Activated T-cell treated with anti-CD3 and anti-CD28 coated beads, Interleukin-2, amount 50 U/mL, for 4 hours (primary cell): ENCODE measurements at regions not wholly inside any gene's neighbourhood (a gene's known extent, or its start where the extent isn't known, plus 50 kb on each side); places are given as distances from the start of the nearest gene placed in this dataset.

Experiments used
- ATAC-seq, 2 donors: fragments of 200-7000 bp; cut with Tn5 transposase; one replicate each; pipeline ENCODE4 v1.10.0; 2021
- DNase-seq: peaks from one replicate; pipeline ENCODE4 v3.0.0-alpha.2; 2020
- H3K27me3 Mint-ChIP-seq: one replicate; pipeline ENCODE4 v1.8.0; 2021; ENCODE audit warnings: low read depth, mixed read lengths
- H3K36me3 Mint-ChIP-seq: one replicate; pipeline ENCODE4 v1.8.0; 2022; ENCODE audit warnings: mixed read lengths; ENCODE audit not compliant: insufficient read depth
- H3K4me1 Mint-ChIP-seq: one replicate; pipeline ENCODE4 v1.8.0; 2021; ENCODE audit warnings: low read depth, mixed read lengths
- H3K4me3 Mint-ChIP-seq: one replicate; pipeline ENCODE4 v1.8.0; 2021; ENCODE audit warnings: mild to moderate bottlenecking, moderate library complexity, mixed read lengths
- H3K9me3 Mint-ChIP-seq: one replicate; pipeline ENCODE4 v1.8.0; 2021; ENCODE audit warnings: mixed read lengths

- H3K27me3 Mint-ChIP-seq, result no peaks in the 10 kb centered on the region
- no peak overlapping the region for H3K4me3 Mint-ChIP-seq
- no peak for DNase-seq
- no peaks in the 10 kb centered on the region for H3K9me3 Mint-ChIP-seq
- no peak for ATAC-seq
- no peaks in the 10 kb centered on the region for H3K36me3 Mint-ChIP-seq
- H3K4me1 Mint-ChIP-seq, result no peaks in the 10 kb centered on the region
Observed at GRCh38 chr3:104878395-104878794, 488.3 kb upstream of the ALCAM start.

- no peak overlapping the region for H3K4me3 Mint-ChIP-seq
- H3K27me3 Mint-ChIP-seq, result no peaks in the 10 kb centered on the region
- H3K36me3 Mint-ChIP-seq, result no peaks in the 10 kb centered on the region
- DNase-seq, result no peak
- H3K4me1 Mint-ChIP-seq, result no peaks in the 10 kb centered on the region
- ATAC-seq, result no peak
- no peaks in the 10 kb centered on the region for H3K9me3 Mint-ChIP-seq
Observed at GRCh38 chr3:104879919-104880318, 486.8 kb upstream of the ALCAM start.

DNA sequence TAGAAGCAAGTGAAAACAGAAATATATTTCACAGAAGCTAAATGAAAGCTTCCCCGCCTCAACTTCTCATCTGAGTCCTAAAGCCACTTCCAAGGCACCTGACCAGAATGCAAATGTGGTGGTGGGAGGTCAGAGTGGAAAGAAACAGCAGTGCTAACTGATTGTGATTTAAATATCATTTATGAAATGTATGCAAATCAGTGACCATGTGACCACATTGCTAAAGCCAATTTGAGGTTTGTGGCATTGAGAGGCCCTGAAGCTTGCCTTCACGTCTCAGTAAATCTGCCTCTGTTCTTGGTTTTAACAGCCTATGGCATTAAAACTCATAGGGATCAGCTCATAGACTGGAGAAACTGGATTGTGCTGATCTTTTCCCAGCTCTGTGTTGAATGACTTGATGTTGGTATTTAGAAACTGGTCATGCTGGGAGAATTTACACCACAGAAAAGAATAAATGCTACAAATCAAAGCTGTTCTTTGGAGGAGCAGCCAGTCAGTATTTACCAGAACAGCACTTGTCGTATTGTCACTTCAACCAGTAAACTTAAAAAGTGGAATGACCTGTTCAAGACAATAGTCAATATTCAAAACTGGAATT lies 481.4 kb upstream of the ALCAM start:
- ATAC-seq, result no peak
- H3K4me3 Mint-ChIP-seq, result no peak overlapping the region
- no peaks in the 10 kb centered on the region for H3K36me3 Mint-ChIP-seq
- no peaks in the 10 kb centered on the region for H3K4me1 Mint-ChIP-seq
- no peaks in the 10 kb centered on the region for H3K9me3 Mint-ChIP-seq
- no peak for DNase-seq
- H3K27me3 Mint-ChIP-seq, result no peaks in the 10 kb centered on the region

- no peak for DNase-seq
- H3K27me3 Mint-ChIP-seq, result no peaks in the 10 kb centered on the region
- H3K9me3 Mint-ChIP-seq, result no peaks in the 10 kb centered on the region
- ATAC-seq, result no peak
- H3K4me1 Mint-ChIP-seq, result no peaks in the 10 kb centered on the region
- no peaks in the 10 kb centered on the region for H3K36me3 Mint-ChIP-seq
- no peak overlapping the region for H3K4me3 Mint-ChIP-seq
Observed at GRCh38 chr3:104886220-104886995, 480.3 kb upstream of the ALCAM start.

GRCh38 chr3:104887069-104887468 lies 479.6 kb upstream of the ALCAM start:
- peaks cover 2% of the 10 kb centered on the region for H3K27me3 Mint-ChIP-seq

DNA sequence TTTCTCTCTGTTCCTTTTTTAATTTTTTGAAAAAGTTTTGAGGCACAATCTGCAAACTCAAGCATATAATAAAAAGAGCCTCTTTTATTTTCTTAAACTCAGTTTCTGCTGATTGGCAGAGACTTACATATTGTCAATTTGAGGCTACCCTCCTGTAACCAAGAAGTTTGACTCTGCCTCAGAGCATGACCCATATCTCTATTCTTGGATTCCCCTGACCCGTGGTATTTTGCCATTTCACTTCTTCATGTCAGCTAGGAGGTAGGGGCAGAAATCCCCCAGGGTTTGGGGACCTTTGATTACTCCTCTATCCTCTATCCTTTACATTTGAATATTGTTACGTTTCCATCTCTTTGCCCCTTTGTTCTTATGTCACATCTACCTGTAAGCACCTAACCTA lies 479.1 kb upstream of the ALCAM start:
- DNase-seq, result no peak
- Mint-ChIP-seq H3K36me3 (no peaks in the 10 kb centered on the region), H3K27me3 (peaks cover 2% of the 10 kb centered on the region), H3K4me1 (no peaks in the 10 kb centered on the region), H3K4me3 (no peak overlapping the region), H3K9me3 (no peaks in the 10 kb centered on the region)
- ATAC-seq, result no peak

More at GRCh38 chr3:104887069-104887468, 479.6 kb upstream of the ALCAM start:
- ATAC-seq (no peak), DNase-seq (no peak)
- H3K4me3 Mint-ChIP-seq, result no peak overlapping the region
- H3K36me3 Mint-ChIP-seq, result no peaks in the 10 kb centered on the region
- H3K9me3 Mint-ChIP-seq, result no peaks in the 10 kb centered on the region
- H3K4me1 Mint-ChIP-seq, result no peaks in the 10 kb centered on the region

- Mint-ChIP-seq H3K4me1 (no peaks in the 10 kb centered on the region), H3K4me3 (no peak overlapping the region), H3K27me3 (peaks cover 2% of the 10 kb centered on the region), H3K36me3 (no peaks in the 10 kb centered on the region), H3K9me3 (no peaks in the 10 kb centered on the region)
- ATAC-seq, result no peak
- DNase-seq, result no peak
Observed at GRCh38 chr3:104892044-104892443, 474.7 kb upstream of the ALCAM start.

DNA sequence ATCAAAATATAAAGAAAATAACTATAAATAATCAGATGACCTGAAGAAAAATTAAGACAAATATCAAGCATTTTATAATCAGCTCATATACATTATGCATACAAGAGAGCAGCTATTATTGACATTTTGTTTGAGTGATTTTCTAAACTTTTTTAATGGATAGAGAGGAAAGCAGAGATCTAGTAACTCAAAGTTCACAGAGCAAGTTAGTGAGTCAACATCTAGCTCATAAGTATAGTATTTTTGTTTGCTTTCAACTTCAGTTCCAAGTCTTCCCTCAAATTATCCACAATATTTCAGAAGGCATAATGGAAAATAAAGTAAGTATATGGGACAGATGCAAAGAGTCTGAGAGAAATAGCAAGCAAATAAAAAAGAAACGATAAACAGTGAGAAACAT lies 470.1 kb upstream of the ALCAM start:
- ATAC-seq (no peak), DNase-seq (no peak)
- H3K27me3 Mint-ChIP-seq, result peaks cover 2% of the 10 kb centered on the region
- no peak overlapping the region for H3K4me3 Mint-ChIP-seq
- H3K36me3 Mint-ChIP-seq, result no peaks in the 10 kb centered on the region
- no peaks in the 10 kb centered on the region for H3K9me3 Mint-ChIP-seq
- no peaks in the 10 kb centered on the region for H3K4me1 Mint-ChIP-seq

DNA sequence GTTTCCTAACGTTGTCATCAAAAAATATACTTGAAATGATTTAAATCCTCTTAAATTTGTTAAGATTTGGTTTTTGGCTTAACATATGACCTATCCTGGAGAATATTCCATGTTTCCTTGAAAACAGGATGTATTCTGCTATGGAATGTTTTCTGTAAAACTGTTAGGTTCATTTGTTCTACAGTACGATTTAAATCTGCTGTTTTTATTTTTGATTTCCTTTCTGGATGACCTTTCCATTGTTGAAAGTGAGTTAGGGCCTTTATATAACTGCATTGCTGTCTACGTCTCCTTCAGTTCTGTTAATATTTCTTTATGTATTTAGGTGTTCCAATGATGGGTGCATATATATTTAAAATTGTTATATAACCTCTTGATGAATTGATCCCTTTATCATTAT lies 465.3 kb upstream of the ALCAM start:
- DNase-seq (no peak), ATAC-seq (no peak)
- no peak overlapping the region for H3K4me3 Mint-ChIP-seq
- H3K36me3 Mint-ChIP-seq, result no peaks in the 10 kb centered on the region
- no peaks in the 10 kb centered on the region for H3K27me3 Mint-ChIP-seq
- H3K4me1 Mint-ChIP-seq, result no peaks in the 10 kb centered on the region
- peaks cover 17% of the 10 kb centered on the region for H3K9me3 Mint-ChIP-seq

- H3K4me1 Mint-ChIP-seq, result no peaks in the 10 kb centered on the region
- no peak overlapping the region for H3K4me3 Mint-ChIP-seq
- no peaks in the 10 kb centered on the region for H3K27me3 Mint-ChIP-seq
- peaks cover 20% of the 10 kb centered on the region for H3K9me3 Mint-ChIP-seq
- H3K36me3 Mint-ChIP-seq, result no peaks in the 10 kb centered on the region
- DNase-seq, result no peak
- no peak for ATAC-seq
Observed at GRCh38 chr3:104903064-104903463, 463.6 kb upstream of the ALCAM start.

- H3K4me1 Mint-ChIP-seq, result no peaks in the 10 kb centered on the region
- ATAC-seq (no peak), DNase-seq (no peak)
- H3K9me3 Mint-ChIP-seq, result peaks cover 20% of the 10 kb centered on the region
- H3K36me3 Mint-ChIP-seq, result no peaks in the 10 kb centered on the region
- H3K27me3 Mint-ChIP-seq, result no peaks in the 10 kb centered on the region
- H3K4me3 Mint-ChIP-seq, result no peak overlapping the region
Observed at GRCh38 chr3:104906001-104906639, 460.6 kb upstream of the ALCAM start.

DNA sequence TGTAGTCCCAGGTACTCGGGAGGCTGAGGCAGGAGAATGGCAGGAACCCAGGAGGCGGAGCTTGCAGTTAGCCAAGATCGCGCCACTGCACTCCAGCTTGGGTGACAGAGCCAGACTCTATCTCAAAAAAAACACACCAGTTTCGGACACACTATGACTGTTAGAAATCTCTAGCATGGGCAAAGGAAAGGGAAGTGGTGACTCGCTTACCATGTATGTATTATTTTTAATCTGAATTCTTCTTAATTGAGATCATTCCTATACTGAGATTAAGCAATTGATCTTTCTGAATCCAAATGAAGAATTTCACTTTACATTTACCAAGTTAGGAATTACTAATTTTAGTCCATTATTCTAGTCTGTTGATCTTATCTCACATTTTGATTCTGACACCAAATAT lies 459.2 kb upstream of the ALCAM start:
- DNase-seq, result no peak
- ATAC-seq, result no peak
- no peaks in the 10 kb centered on the region for H3K27me3 Mint-ChIP-seq
- H3K4me3 Mint-ChIP-seq, result no peak overlapping the region
- H3K4me1 Mint-ChIP-seq, result no peaks in the 10 kb centered on the region
- H3K9me3 Mint-ChIP-seq, result peaks cover 17% of the 10 kb centered on the region
- no peaks in the 10 kb centered on the region for H3K36me3 Mint-ChIP-seq

- Mint-ChIP-seq H3K36me3 (no peaks in the 10 kb centered on the region), H3K4me3 (no peak overlapping the region), H3K9me3 (peaks cover 8% of the 10 kb centered on the region), H3K4me1 (no peaks in the 10 kb centered on the region), H3K27me3 (no peaks in the 10 kb centered on the region)
- ATAC-seq (no peak), DNase-seq (no peak)
Observed at GRCh38 chr3:104908761-104909160, 457.9 kb upstream of the ALCAM start.

- ATAC-seq, result no peak
- no peaks in the 10 kb centered on the region for H3K36me3 Mint-ChIP-seq
- H3K9me3 Mint-ChIP-seq, result peaks cover 8% of the 10 kb centered on the region
- H3K4me3 Mint-ChIP-seq, result no peak overlapping the region
- no peaks in the 10 kb centered on the region for H3K27me3 Mint-ChIP-seq
- no peak for DNase-seq
- no peaks in the 10 kb centered on the region for H3K4me1 Mint-ChIP-seq
Observed at GRCh38 chr3:104909198-104909597, 457.5 kb upstream of the ALCAM start.

GRCh38 chr3:104909721-104910120 lies 457.0 kb upstream of the ALCAM start:
- H3K9me3 Mint-ChIP-seq, result peaks cover 4% of the 10 kb centered on the region
- ATAC-seq, result no peak
- no peak for DNase-seq
- H3K27me3 Mint-ChIP-seq, result no peaks in the 10 kb centered on the region
- H3K4me3 Mint-ChIP-seq, result no peak overlapping the region
- H3K36me3 Mint-ChIP-seq, result no peaks in the 10 kb centered on the region
- H3K4me1 Mint-ChIP-seq, result no peaks in the 10 kb centered on the region
